H9 (cell line): ENCODE measurements at regions not wholly inside any gene's neighbourhood (a gene's known extent, or its start where the extent isn't known, plus 50 kb on each side); places are given as distances from the start of the nearest gene placed in this dataset.
"Not testable (repeated sequence)": the region's sequence is repeated elsewhere in the genome, so short reads cannot be mapped to it uniquely, and the experiment has no call there.

Source experiments
- DNase-seq: peaks from one replicate; pipeline ENCODE4 v3.0.0-alpha.2; 2017
- H2AFZ ChIP-seq: one replicate; pipeline ENCODE4 v1.6.1; 2013; ENCODE audit warnings: mild to moderate bottlenecking, low read length, control low read depth, moderate library complexity
- H2AK5ac ChIP-seq: 2 replicates; pipeline ENCODE4 v1.6.1; 2013; ENCODE audit warnings: low read length, control low read depth, mixed read lengths; ENCODE audit not compliant: insufficient read length
- H2BK120ac ChIP-seq: one replicate; pipeline ENCODE4 v1.6.1; 2013; ENCODE audit warnings: low read depth, mild to moderate bottlenecking, low read length, control low read depth, inconsistent platforms; ENCODE audit not compliant: poor library complexity, severe bottlenecking
- H2BK12ac ChIP-seq: 2 replicates; pipeline ENCODE4 v1.6.1; 2013; ENCODE audit warnings: low read length, control low read depth, mixed read lengths, low read depth; ENCODE audit not compliant: insufficient read length
- H2BK15ac ChIP-seq: 2 replicates; pipeline ENCODE4 v1.6.1; 2013; ENCODE audit warnings: low read depth, low read length, control low read depth
- H2BK20ac ChIP-seq: one replicate; pipeline ENCODE4 v1.6.1; 2013; ENCODE audit warnings: low read depth, mild to moderate bottlenecking, low read length, control low read depth, inconsistent platforms; ENCODE audit not compliant: poor library complexity, severe bottlenecking
- H2BK5ac ChIP-seq: 2 replicates; pipeline ENCODE4 v1.6.1; 2013; ENCODE audit warnings: low read length, control low read depth, mixed read lengths; ENCODE audit not compliant: insufficient read length
- H3K14ac ChIP-seq: 2 replicates; pipeline ENCODE4 v1.6.1; 2013; ENCODE audit warnings: low read length, control low read depth; ENCODE audit not compliant: insufficient read depth
- H3K18ac ChIP-seq: 2 replicates; pipeline ENCODE4 v1.6.1; 2013; ENCODE audit warnings: low read depth, mild to moderate bottlenecking, mixed read lengths, low read length, control low read depth; ENCODE audit not compliant: insufficient read length
- H3K23ac ChIP-seq: 2 replicates; pipeline ENCODE4 v1.6.1; 2013; ENCODE audit warnings: low read length, control low read depth, mixed read lengths, low read depth; ENCODE audit not compliant: insufficient read length
- H3K23me2 ChIP-seq: 2 replicates; pipeline ENCODE4 v1.6.1; 2013; ENCODE audit warnings: low read depth, mild to moderate bottlenecking, mixed read lengths, low read length, control low read depth; ENCODE audit not compliant: insufficient read length, poor library complexity, severe bottlenecking
- H3K27ac ChIP-seq: 2 replicates; pipeline ENCODE4 v1.5.1; 2013; ENCODE audit warnings: low read length, control low read depth, mixed read lengths, low read depth; ENCODE audit not compliant: insufficient read length
- H3K27me3 ChIP-seq: 2 replicates; pipeline ENCODE4 v1.6.1; 2013; ENCODE audit warnings: low read length, control low read depth, inconsistent platforms; ENCODE audit not compliant: insufficient read depth
- H3K4ac ChIP-seq: 2 replicates; pipeline ENCODE4 v1.6.1; 2013; ENCODE audit warnings: low read depth, mild to moderate bottlenecking, control low read depth, inconsistent platforms, low read length, moderate library complexity
- H3K4me1 ChIP-seq: 2 replicates; pipeline ENCODE4 v1.6.1; 2013; ENCODE audit warnings: low read length, control low read depth, inconsistent platforms; ENCODE audit not compliant: insufficient read depth
- H3K4me2 ChIP-seq: 2 replicates; pipeline ENCODE4 v1.6.1; 2013; ENCODE audit warnings: low read length, control low read depth, mixed read lengths; ENCODE audit not compliant: insufficient read length, insufficient read depth
- H3K56ac ChIP-seq: 2 replicates; pipeline ENCODE4 v1.6.1; 2013; ENCODE audit warnings: low read depth, mild to moderate bottlenecking, mixed read lengths, low read length, control low read depth; ENCODE audit not compliant: insufficient read length
- H3K79me1 ChIP-seq: 2 replicates; pipeline ENCODE4 v1.6.1; 2013; ENCODE audit warnings: low read depth, mild to moderate bottlenecking, moderate library complexity, low read length, control low read depth, inconsistent platforms; ENCODE audit not compliant: insufficient read depth, poor library complexity, severe bottlenecking
- H3K79me2 ChIP-seq: 2 replicates; pipeline ENCODE4 v1.6.1; 2013; ENCODE audit warnings: low read length, control low read depth, inconsistent platforms; ENCODE audit not compliant: insufficient read depth
- H3K9ac ChIP-seq: 2 replicates; pipeline ENCODE4 v1.6.1; 2013; ENCODE audit warnings: low read length, control low read depth, mixed read lengths; ENCODE audit not compliant: insufficient read length; ENCODE audit errors: extremely low read depth
- H3K9me3 ChIP-seq: one replicate; pipeline ENCODE4 v1.6.1; 2013; ENCODE audit warnings: low read depth, low read length, inconsistent platforms; ENCODE audit not compliant: control insufficient read depth
- H3T11ph ChIP-seq: one replicate; pipeline ENCODE4 v1.6.1; 2013; ENCODE audit warnings: mild to moderate bottlenecking, low read length, control low read depth, inconsistent platforms
- H4K20me1 ChIP-seq: one replicate; pipeline ENCODE4 v1.6.1; 2013; ENCODE audit not compliant: control insufficient read depth, insufficient read length, insufficient read depth
- H4K5ac ChIP-seq: 2 replicates; pipeline ENCODE4 v1.6.1; 2013; ENCODE audit warnings: low read depth, mild to moderate bottlenecking, mixed read lengths, low read length, control low read depth; ENCODE audit not compliant: insufficient read length
- H4K8ac ChIP-seq: replicated peaks from 2 replicates; pipeline ENCODE4 v1.6.1; 2013; ENCODE audit warnings: low read length, control low read depth, mixed read lengths, low read depth; ENCODE audit not compliant: insufficient read length
- H4K91ac ChIP-seq: 2 replicates; pipeline ENCODE4 v1.6.1; 2013; ENCODE audit warnings: low read depth, mild to moderate bottlenecking, moderate library complexity, mixed read lengths, low read length, control low read depth; ENCODE audit not compliant: insufficient read length
- H3K27ac Mint-ChIP-seq, 3 experiments: 2 replicates in 2 of 3; 3 replicates in 1 of 3; pipeline ENCODE4 v1.8.0; 2020 to 2021; ENCODE audit warnings: mixed read lengths in 3 of 3, mild to moderate bottlenecking in 1 of 3, moderate library complexity in 1 of 3
- H3K27me3 Mint-ChIP-seq: 2 replicates; pipeline ENCODE4 v1.8.0; 2021; ENCODE audit warnings: low read depth, mild to moderate bottlenecking, moderate library complexity, mixed read lengths
- H3K36me3 Mint-ChIP-seq, 3 experiments: 2 replicates in 2 of 3; 3 replicates in 1 of 3; pipeline ENCODE4 v1.8.0; 2020 to 2021; ENCODE audit warnings: low read depth in 3 of 3, mixed read lengths in 3 of 3; ENCODE audit not compliant: insufficient read depth in 1 of 3
- H3K4me1 Mint-ChIP-seq, 2 experiments: 2 replicates each; pipeline ENCODE4 v1.8.0; 2020; ENCODE audit warnings: mixed read lengths in 2 of 2
- H3K4me3 Mint-ChIP-seq, 2 experiments: 2 replicates in 1 of 2; 3 replicates in 1 of 2; pipeline ENCODE4 v1.8.0; 2020 to 2021; ENCODE audit warnings: mild to moderate bottlenecking in 2 of 2, mixed read lengths in 2 of 2, moderate library complexity in 1 of 2
- H3K9me3 Mint-ChIP-seq, 2 experiments: 2 replicates in 1 of 2; 3 replicates in 1 of 2; pipeline ENCODE4 v1.8.0; 2020; ENCODE audit warnings: mild to moderate bottlenecking in 2 of 2, mixed read lengths in 2 of 2, moderate library complexity in 1 of 2
- CTCF ChIP-seq: fragments of 200-600 bp; sonication (generic); conservative IDR thresholded peaks from 3 replicates; pipeline ENCODE4 v1.8.0; 2021; ENCODE audit warnings: antibody characterized with exemption, mild to moderate bottlenecking
- WGBS: extraction: QIAGEN DNeasy Blood & Tissue Kit; methylation state at CpG from one replicate; pipeline ENCODE4 v1.1.7; 2013; ENCODE audit warnings: missing lambda C conversion rate, low lambda C conversion rate, mixed read lengths; ENCODE audit not compliant: insufficient read length; ENCODE audit errors: extremely low coverage; 5-methylcytosine and 5-hydroxymethylcytosine counted together

- no peak overlapping the region for H2BK20ac ChIP-seq
- H4K8ac ChIP-seq = no peak overlapping the region
- no peak overlapping the region for H3K18ac ChIP-seq
- no peak overlapping the region for H4K5ac ChIP-seq
- no peaks in the 10 kb centered on the region for H4K20me1 ChIP-seq
- no peak overlapping the region for H3K9ac ChIP-seq
- no peaks in the 10 kb centered on the region for H3K27me3 Mint-ChIP-seq
- no peak overlapping the region for H2AK5ac ChIP-seq
- H3K27ac ChIP-seq = no peak overlapping the region
- no peak overlapping the region for H2BK15ac ChIP-seq
- TF ChIP-seq CTCF = no peak
- H3K9me3 Mint-ChIP-seq = no peaks in the 10 kb centered on the region
- H4K91ac ChIP-seq = no peak overlapping the region
- no peaks in the 10 kb centered on the region for H3K4me1 ChIP-seq
- no peak overlapping the region for H2BK120ac ChIP-seq
- WGBS = no CpG with 5 or more reads among the region's 3 CpGs
- H3K14ac ChIP-seq = no peak overlapping the region
- no peak overlapping the region for H3K56ac ChIP-seq
- H3K4ac ChIP-seq = no peak overlapping the region
- no peaks in the 10 kb centered on the region for H3K4me1 Mint-ChIP-seq
- H3T11ph ChIP-seq = no peak overlapping the region
- no peak overlapping the region for H3K4me2 ChIP-seq
- H2AFZ ChIP-seq = no peak overlapping the region
- no peak overlapping the region for H2BK5ac ChIP-seq
- no peak overlapping the region for H3K23ac ChIP-seq
- no peaks in the 10 kb centered on the region for H3K23me2 ChIP-seq
- H3K79me1 ChIP-seq = no peaks in the 10 kb centered on the region
- no peak overlapping the region for H3K4me3 Mint-ChIP-seq
- H3K36me3 Mint-ChIP-seq = no peaks in the 10 kb centered on the region
- no peak overlapping the region for H3K27ac Mint-ChIP-seq
- no peaks in the 10 kb centered on the region for H3K27me3 ChIP-seq
- H3K79me2 ChIP-seq = no peaks in the 10 kb centered on the region
- no peaks in the 10 kb centered on the region for H3K9me3 ChIP-seq
- no peak overlapping the region for H2BK12ac ChIP-seq
- DNase-seq = no peak
These were observed 761.7 kb upstream of the ARRDC3 start for GRCh38 chr5:92144824-92145223.

- not testable (repeated sequence) for H3K23me2 ChIP-seq, H3K27me3 Mint-ChIP-seq, DNase-seq, H4K8ac ChIP-seq, H3K79me1 ChIP-seq, H2AFZ ChIP-seq, H3K4ac ChIP-seq, H3K56ac ChIP-seq, H3K27ac ChIP-seq, H4K5ac ChIP-seq, H4K20me1 ChIP-seq, H2BK20ac ChIP-seq, H3K4me1 Mint-ChIP-seq, H3T11ph ChIP-seq, H3K27me3 ChIP-seq, H3K9me3 Mint-ChIP-seq, H2BK120ac ChIP-seq, H2AK5ac ChIP-seq, H3K79me2 ChIP-seq, H3K27ac Mint-ChIP-seq, H3K4me1 ChIP-seq, H2BK15ac ChIP-seq, H3K4me2 ChIP-seq, H2BK5ac ChIP-seq, H3K9ac ChIP-seq, H3K18ac ChIP-seq, H3K36me3 Mint-ChIP-seq, H3K23ac ChIP-seq, H2BK12ac ChIP-seq, H3K14ac ChIP-seq, H3K9me3 ChIP-seq, H3K4me3 Mint-ChIP-seq, H4K91ac ChIP-seq
- no CpG with 5 or more reads among the region's 5 CpGs for WGBS
These were observed 749.3 kb upstream of the ARRDC3 start for GRCh38 chr5:92132294-92132908.
